Neural cell (in vitro differentiated cells): ENCODE measurements at regions not wholly inside any gene's neighbourhood (a gene's known extent, or its start where the extent isn't known, plus 50 kb on each side); places are given as distances from the start of the nearest gene placed in this dataset.

Source experiments
- CTCF ChIP-seq: fragments of 450-650 bp; IDR thresholded peaks from 2 replicates; pipeline ENCODE4 v1.5.1; 2014; ENCODE audit warnings: antibody characterized with exemption, mild to moderate bottlenecking, moderate library complexity; ENCODE audit not compliant: poor library complexity, severe bottlenecking
- EZH2 ChIP-seq: fragments of 200-600, 300-800 bp; shearing (Covaris generic), sonication (generic); IDR thresholded peaks from 2 replicates; pipeline ENCODE4 v1.6.1; 2014; ENCODE audit warnings: antibody characterized with exemption, low read length, borderline replicate concordance, mild to moderate bottlenecking; ENCODE audit not compliant: insufficient read depth, poor library complexity, severe bottlenecking
- POLR2AphosphoS5 ChIP-seq: IDR thresholded peaks from 2 replicates; pipeline ENCODE4 v1.6.1; 2012
- REST ChIP-seq: IDR thresholded peaks from 2 replicates; pipeline ENCODE4 v1.6.1; 2012; ENCODE audit warnings: borderline replicate concordance
- TAF1 ChIP-seq: IDR thresholded peaks from 2 replicates; pipeline ENCODE4 v1.6.1; 2012; ENCODE audit warnings: low read depth

GRCh38 chr13:85473144-85473543, 326.1 kb downstream of the SLITRK6 start:
- TF ChIP-seq CTCF = no peak
- no peak for TF ChIP-seq EZH2
- no peak for TF ChIP-seq REST
- TF ChIP-seq POLR2AphosphoS5 = no peak
- no peak for TF ChIP-seq TAF1
